H1 (cell line): ENCODE measurements at regions not wholly inside any gene's neighbourhood (a gene's known extent, or its start where the extent isn't known, plus 50 kb on each side); places are given as distances from the start of the nearest gene placed in this dataset.

Source experiments
- CTCF ChIA-PET: fragments of 300-600 bp; sonication (Branson Sonifier 250); formaldehyde crosslinking; loops from one replicate; lab custom pipeline; 2021; ENCODE audit not compliant: partially characterized antibody; lab: Charles Lee
- POLR2A ChIA-PET: fragments of 300-600 bp; sonication (Branson Sonifier 250); formaldehyde crosslinking; loops from one replicate; lab custom pipeline; 2021; ENCODE audit warnings: inconsistent platforms; ENCODE audit not compliant: partially characterized antibody; lab: Charles Lee
- DNase-seq, 2 experiments: peaks; one replicate each; pipeline versions ENCODE4 v3.0.0 to v3.0.0-alpha.2; 2010 to 2022; ENCODE audit warnings: low spot score in 2 of 2, low read depth in 1 of 2, mixed read lengths in 1 of 2
- FAIRE-seq: peaks from 2 replicates; lab custom pipeline; 2011; peaks lifted over from hg19 to GRCh38; lab: Jason Lieb, UNC
- H2AFZ ChIP-seq: 2 replicates; pipeline ENCODE4 v1.8.1; 2012; ENCODE audit warnings: low read length, inconsistent platforms
- H2AK5ac ChIP-seq: 2 replicates; pipeline ENCODE4 v1.6.1; 2013; ENCODE audit warnings: low read depth, low read length
- H2BK120ac ChIP-seq: replicated peaks from 2 replicates; pipeline ENCODE3; 2013; ENCODE audit warnings: low read depth, low read length, inconsistent platforms
- H2BK12ac ChIP-seq: 2 replicates; pipeline ENCODE4 v1.6.1; 2013; ENCODE audit warnings: low read depth, low read length
- H2BK15ac ChIP-seq: 2 replicates; pipeline ENCODE4 v1.6.1; 2013; ENCODE audit warnings: low read length
- H2BK20ac ChIP-seq: 2 replicates; pipeline ENCODE4 v1.6.1; 2013; ENCODE audit warnings: low read length
- H2BK5ac ChIP-seq: 2 replicates; pipeline ENCODE4 v1.6.1; 2013; ENCODE audit warnings: low read depth, low read length
- H3K14ac ChIP-seq: 2 replicates; pipeline ENCODE4 v1.6.1; 2013; ENCODE audit warnings: inconsistent platforms; ENCODE audit not compliant: insufficient read length
- H3K18ac ChIP-seq: 2 replicates; pipeline ENCODE4 v1.6.1; 2013; ENCODE audit warnings: low read length; ENCODE audit errors: extremely low read depth
- H3K23ac ChIP-seq: 2 replicates; pipeline ENCODE4 v1.6.1; 2013; ENCODE audit warnings: inconsistent platforms; ENCODE audit not compliant: insufficient read length
- H3K23me2 ChIP-seq: 2 replicates; pipeline ENCODE4 v1.6.1; 2013; ENCODE audit warnings: low read depth, low read length
- H3K27ac ChIP-seq: 2 replicates; pipeline ENCODE4 v1.6.1; 2011; ENCODE audit warnings: low read depth, low read length, inconsistent platforms
- H3K27me3 ChIP-seq, 4 experiments: replicated peaks in 1 of 4; 1 replicate in 1 of 4; 2 replicates in 3 of 4; pipeline versions ENCODE4 v1.6.1 to v1.8.1; 2011 to 2013; ENCODE audit warnings: low read length in 3 of 4, mild to moderate bottlenecking in 3 of 4, inconsistent platforms in 2 of 4, mixed read lengths in 2 of 4, moderate library complexity in 1 of 4; ENCODE audit not compliant: control insufficient read depth in 3 of 4, insufficient read depth in 3 of 4; ENCODE audit errors: extremely low read depth in 1 of 4
- H3K36me3 ChIP-seq, 4 experiments: 2 replicates each; pipeline versions ENCODE4 v1.6.1 to v1.8.1; 2011 to 2013; ENCODE audit warnings: mild to moderate bottlenecking in 4 of 4, low read length in 3 of 4, moderate library complexity in 2 of 4, control low read depth in 1 of 4, inconsistent platforms in 1 of 4; ENCODE audit not compliant: insufficient read depth in 4 of 4, control insufficient read depth in 2 of 4
- H3K4ac ChIP-seq: replicated peaks from 2 replicates; pipeline ENCODE3; 2013; ENCODE audit warnings: low read length, low read depth, mixed read lengths, inconsistent platforms; ENCODE audit not compliant: insufficient read length
- H3K4me1 ChIP-seq, 4 experiments: replicated peaks in 1 of 4; 1 replicate in 1 of 4; 2 replicates in 3 of 4; pipeline versions ENCODE4 v1.6.1 to v1.8.1; 2011 to 2013; ENCODE audit warnings: low read length in 3 of 4, inconsistent platforms in 2 of 4, mixed read lengths in 1 of 4; ENCODE audit not compliant: insufficient read depth in 4 of 4, control insufficient read depth in 3 of 4
- H3K4me2 ChIP-seq, 2 experiments: 2 replicates each; pipeline versions ENCODE4 v1.6.1 to v1.8.1; 2011 to 2013; ENCODE audit warnings: low read depth in 2 of 2, low read length in 2 of 2, control low read depth in 1 of 2, inconsistent platforms in 1 of 2, mild to moderate bottlenecking in 1 of 2; ENCODE audit not compliant: insufficient read depth in 1 of 2
- H3K4me3 ChIP-seq, 4 experiments: fragments of 200-600, 300-600 bp in 1 of 4; sonication (generic), shearing (Covaris generic), sonication (Bioruptor Twin) in 1 of 4; 2 replicates each; pipeline versions ENCODE4 v1.5.1 to v1.8.1; 2011 to 2016; ENCODE audit warnings: low read length in 4 of 4, low read depth in 3 of 4, control low read depth in 2 of 4, inconsistent platforms in 2 of 4, mild to moderate bottlenecking in 2 of 4, mixed read lengths in 1 of 4, moderate library complexity in 1 of 4; ENCODE audit not compliant: insufficient read depth in 2 of 4; ENCODE audit errors: extremely low read depth in 1 of 4
- H3K56ac ChIP-seq: replicated peaks from 2 replicates; pipeline ENCODE3; 2013; ENCODE audit warnings: low read depth, mild to moderate bottlenecking, mixed read lengths, low read length, inconsistent platforms; ENCODE audit not compliant: insufficient read length
- H3K79me1 ChIP-seq: 2 replicates; pipeline ENCODE4 v1.6.1; 2013; ENCODE audit warnings: low read depth, low read length, control low read depth
- H3K79me2 ChIP-seq, 2 experiments: 2 replicates each; pipeline versions ENCODE4 v1.6.1 to v1.8.1; 2012 to 2013; ENCODE audit warnings: low read length in 2 of 2, mild to moderate bottlenecking in 2 of 2, inconsistent platforms in 1 of 2; ENCODE audit not compliant: insufficient read depth in 2 of 2, control insufficient read depth in 1 of 2
- H3K9ac ChIP-seq, 4 experiments: replicated peaks in 1 of 4; 1 replicate in 1 of 4; 2 replicates in 3 of 4; pipeline versions ENCODE4 v1.6.1 to v1.8.1; 2011 to 2013; ENCODE audit warnings: low read depth in 3 of 4, low read length in 3 of 4, control low read depth in 2 of 4, mild to moderate bottlenecking in 2 of 4, moderate library complexity in 2 of 4, inconsistent platforms in 1 of 4; ENCODE audit errors: extremely low read depth in 1 of 4
- H3K9me3 ChIP-seq, 2 experiments: 2 replicates each; pipeline versions ENCODE4 v1.6.1 to v1.8.1; 2012 to 2013; ENCODE audit warnings: mild to moderate bottlenecking in 2 of 2, moderate library complexity in 2 of 2, control low read depth in 1 of 2, inconsistent platforms in 1 of 2, low read depth in 1 of 2, low read length in 1 of 2, mixed read lengths in 1 of 2; ENCODE audit not compliant: insufficient read depth in 2 of 2
- H4K20me1 ChIP-seq, 2 experiments: replicated peaks in 1 of 2; 2 replicates each; pipeline versions ENCODE3 to v1.8.1; 2011 to 2013; ENCODE audit warnings: inconsistent platforms in 2 of 2, low read length in 2 of 2, mild to moderate bottlenecking in 1 of 2; ENCODE audit not compliant: insufficient read depth in 2 of 2, control insufficient read depth in 1 of 2
- H4K5ac ChIP-seq: 2 replicates; pipeline ENCODE4 v1.6.1; 2013; ENCODE audit warnings: low read length, low read depth, mixed read lengths, inconsistent platforms; ENCODE audit not compliant: insufficient read length
- H4K8ac ChIP-seq: 2 replicates; pipeline ENCODE4 v1.8.0; 2013; ENCODE audit warnings: mild to moderate bottlenecking, moderate library complexity, low read length, inconsistent platforms; ENCODE audit not compliant: insufficient read depth; ENCODE audit errors: extremely low read depth
- H4K91ac ChIP-seq: replicated peaks from 2 replicates; pipeline ENCODE3; 2013; ENCODE audit warnings: low read length, mixed read lengths, inconsistent platforms; ENCODE audit not compliant: insufficient read length
- BRCA1 ChIP-seq: IDR thresholded peaks from 2 replicates; pipeline ENCODE4 v1.6.1; 2012; ENCODE audit warnings: low read depth, low read length, improper control_type of control experiment
- PHF8 ChIP-seq: fragments of 200-600 bp; sonication (generic); conservative IDR thresholded peaks from 2 replicates; pipeline ENCODE4 v1.7.1; 2012; ENCODE audit warnings: low read depth, mild to moderate bottlenecking, inconsistent platforms, low read length, moderate library complexity
- POLR2A ChIP-seq, 2 experiments: IDR thresholded peaks; 1 replicate in 1 of 2; 2 replicates in 1 of 2; pipeline ENCODE4 v1.6.1; 2011; ENCODE audit warnings: low read depth in 2 of 2, low read length in 2 of 2, mild to moderate bottlenecking in 2 of 2; ENCODE audit errors: control extremely low read depth in 1 of 2
- SIN3A ChIP-seq, 2 experiments: IDR thresholded peaks in 1 of 2; conservative IDR thresholded peaks in 1 of 2; 2 replicates each; pipeline ENCODE4 v1.6.1; 2011 to 2012; ENCODE audit warnings: low read length in 2 of 2, improper control_type of control experiment in 1 of 2, low read depth in 1 of 2, mild to moderate bottlenecking in 1 of 2
- SIRT6 ChIP-seq: IDR thresholded peaks from one replicate; pipeline ENCODE4 v1.7.1; 2012; ENCODE audit warnings: low read length, inconsistent platforms
- WGBS, 2 experiments: shearing (Covaris generic) in 1 of 2; methylation state at CpG; one replicate each; pipeline versions ENCODE4 v1.1.6 to v1.1.7; 2013 to 2015; ENCODE audit warnings: low lambda C conversion rate in 2 of 2, mixed read lengths in 2 of 2, inconsistent platforms in 1 of 2, low coverage in 1 of 2, missing lambda C conversion rate in 1 of 2; ENCODE audit not compliant: insufficient replicate concordance in 2 of 2, insufficient coverage in 1 of 2, insufficient read length in 1 of 2; ENCODE audit errors: extremely low coverage in 1 of 2, missing lambda C conversion rate in 1 of 2; 5-methylcytosine and 5-hydroxymethylcytosine counted together

DNA sequence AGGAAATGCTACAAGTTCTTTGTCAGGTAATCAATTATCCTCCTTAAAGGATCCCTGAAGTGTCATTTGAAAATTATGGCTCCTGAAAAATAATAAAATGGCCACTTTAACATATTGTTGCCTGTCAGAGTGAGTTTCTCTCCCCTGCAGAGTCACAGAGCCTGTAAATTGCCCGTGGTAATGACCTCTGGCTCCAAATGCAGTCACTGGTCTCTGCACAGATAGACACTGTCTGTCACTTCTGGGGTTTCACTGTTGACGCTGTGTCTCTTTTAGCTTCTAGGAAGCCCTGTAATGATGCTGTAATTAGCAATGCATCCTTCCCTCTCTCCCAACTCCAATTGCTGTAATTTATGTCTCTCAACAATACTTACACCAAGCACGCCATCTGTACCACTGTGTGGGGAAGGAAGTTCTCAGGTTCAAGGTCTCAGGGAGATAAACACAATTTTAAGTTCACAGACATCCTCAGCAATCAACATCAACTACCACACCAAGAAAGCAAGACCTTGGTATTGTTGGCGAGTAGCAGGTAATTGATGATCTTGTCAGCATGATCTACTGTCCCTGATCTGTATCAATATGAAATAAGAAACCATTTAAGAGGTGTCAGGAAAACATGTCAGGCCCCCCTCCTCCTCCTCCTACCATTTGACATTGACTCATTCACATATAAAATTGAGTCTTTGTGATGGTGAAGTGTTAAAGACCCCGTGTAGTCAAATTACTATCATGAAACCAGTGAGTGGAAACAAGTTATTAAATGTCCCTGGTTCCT, 91.2 kb upstream of the SULF2 start:
- no peak overlapping the region for H2BK12ac ChIP-seq
- no peak overlapping the region for H2AFZ ChIP-seq
- no peak overlapping the region for H3K9ac ChIP-seq
- ChIA-PET POLR2A (no interaction called here), CTCF (no interaction called here)
- H3K79me1 ChIP-seq: no peaks in the 10 kb centered on the region
- FAIRE-seq (no peak), DNase-seq (no peak)
- no peak overlapping the region for H2BK20ac ChIP-seq
- no peaks in the 10 kb centered on the region for H3K4me1 ChIP-seq
- H3K9me3 ChIP-seq: peaks cover 0 to 2% of the 10 kb centered on the region in 2 experiments; a peak in 1 of 4 replicates
- no peak overlapping the region for H3K4ac ChIP-seq
- H3K36me3 ChIP-seq: no peaks in the 10 kb centered on the region
- H2BK5ac ChIP-seq: no peak overlapping the region
- no peaks in the 10 kb centered on the region for H3K27me3 ChIP-seq
- no peaks in the 10 kb centered on the region for H3K79me2 ChIP-seq
- no peak overlapping the region for H2BK120ac ChIP-seq
- H2AK5ac ChIP-seq: no peak overlapping the region
- H3K23ac ChIP-seq: no peak overlapping the region
- H3K56ac ChIP-seq: no peak overlapping the region
- no peak for TF ChIP-seq POLR2A (IDR thresholded peaks at IDR 0.05; ENCODE audit: control extremely low read depth in 1 of 2, low read depth in 2 of 2, low read length in 2 of 2)
- no peak for TF ChIP-seq BRCA1
- no peak for TF ChIP-seq PHF8
- TF ChIP-seq SIN3A (conservative IDR thresholded peaks at IDR 0.05 in 1 of 2, IDR thresholded peaks at IDR 0.05 in 1 of 2; ENCODE audit: low read depth in 1 of 2, low read length in 2 of 2): no peak
- TF ChIP-seq SIRT6: no peak
- no peaks in the 10 kb centered on the region for H4K20me1 ChIP-seq
- H4K91ac ChIP-seq: no peak overlapping the region
- H3K4me2 ChIP-seq: no peak overlapping the region
- H3K23me2 ChIP-seq: no peaks in the 10 kb centered on the region
- no peak overlapping the region for H3K27ac ChIP-seq
- no peak overlapping the region for H3K4me3 ChIP-seq
- no peak overlapping the region for H4K8ac ChIP-seq
- WGBS, 2 experiments: 91% methylated on average over 5 of the region's 5 CpGs; no CpG with 5 or more reads in 1 of the 2 experiments
- no peak overlapping the region for H3K14ac ChIP-seq
- no peak overlapping the region for H4K5ac ChIP-seq
- H2BK15ac ChIP-seq: no peak overlapping the region
- H3K18ac ChIP-seq: no peak overlapping the region
